Liver (tissue), 8 donors: ENCODE measurements at regions not wholly inside any gene's neighbourhood (a gene's known extent, or its start where the extent isn't known, plus 50 kb on each side); places are given as distances from the start of the nearest gene placed in this dataset.
"Not testable (repeated sequence)": the region's sequence is repeated elsewhere in the genome, so short reads cannot be mapped to it uniquely, and the experiment has no call there.

Source experiments
- DNase-seq: peaks from one replicate; pipeline ENCODE4 v3.0.0-alpha.2; 2017; ENCODE audit warnings: low spot score
- H3K27ac ChIP-seq, 2 donors: one replicate each; pipeline ENCODE4 v1.7.0; 2013; ENCODE audit warnings: inconsistent platforms in 2 of 2, low read length in 2 of 2, control low read depth in 1 of 2, low read depth in 1 of 2, mild to moderate bottlenecking in 1 of 2
- H3K27me3 ChIP-seq, 4 donors: one replicate each; pipeline versions ENCODE4 v1.6.1 to v1.7.0; 2013; ENCODE audit warnings: low read length in 3 of 4, inconsistent platforms in 1 of 4, mild to moderate bottlenecking in 1 of 4, moderate library complexity in 1 of 4; ENCODE audit not compliant: control insufficient read depth in 4 of 4, insufficient read depth in 4 of 4
- H3K36me3 ChIP-seq, 4 donors: one replicate each; pipeline versions ENCODE4 v1.6.1 to v1.7.0; 2013; ENCODE audit warnings: low read length in 3 of 4, mild to moderate bottlenecking in 3 of 4, low read depth in 1 of 4, moderate library complexity in 1 of 4; ENCODE audit not compliant: control insufficient read depth in 4 of 4, insufficient read depth in 3 of 4
- H3K4me1 ChIP-seq, 4 donors: one replicate each; pipeline versions ENCODE4 v1.6.1 to v1.7.0; 2013; ENCODE audit warnings: low read length in 3 of 4, mild to moderate bottlenecking in 3 of 4, moderate library complexity in 1 of 4; ENCODE audit not compliant: control insufficient read depth in 4 of 4, insufficient read depth in 4 of 4
- H3K4me3 ChIP-seq, 3 donors: one replicate each; pipeline versions ENCODE4 v1.6.1 to v1.7.0; 2013; ENCODE audit warnings: low read length in 3 of 3, control low read depth in 1 of 3, low read depth in 1 of 3, mild to moderate bottlenecking in 1 of 3
- H3K9ac ChIP-seq, 2 donors: one replicate each; pipeline ENCODE4 v1.7.0; 2013; ENCODE audit warnings: low read length in 2 of 2, mild to moderate bottlenecking in 2 of 2, moderate library complexity in 2 of 2, control low read depth in 1 of 2, low read depth in 1 of 2
- H3K9me3 ChIP-seq, 4 donors: one replicate each; pipeline versions ENCODE4 v1.6.1 to v1.7.0; 2013; ENCODE audit warnings: low read length in 3 of 4; ENCODE audit not compliant: control insufficient read depth in 4 of 4
- FOXA1 ChIP-seq: IDR thresholded peaks from 2 replicates; pipeline ENCODE4 v1.6.1; 2016; ENCODE audit warnings: antibody characterized with exemption
- FOXA2 ChIP-seq: IDR thresholded peaks from 2 replicates; pipeline ENCODE4 v1.6.1; 2016; ENCODE audit warnings: antibody characterized with exemption
- HNF4G ChIP-seq: IDR thresholded peaks from 2 replicates; pipeline ENCODE4 v1.6.1; 2016; ENCODE audit warnings: antibody characterized with exemption
- JUND ChIP-seq, 2 donors: IDR thresholded peaks; 2 replicates each; pipeline ENCODE4 v1.6.1; 2016; ENCODE audit warnings: antibody characterized with exemption in 2 of 2
- NR2F2 ChIP-seq: IDR thresholded peaks from 2 replicates; pipeline ENCODE4 v1.6.1; 2016; ENCODE audit warnings: antibody characterized with exemption
- RAD21 ChIP-seq, 2 donors: IDR thresholded peaks; 2 replicates each; pipeline ENCODE4 v1.6.1; 2016; ENCODE audit warnings: antibody characterized with exemption in 2 of 2, mild to moderate bottlenecking in 2 of 2
- WGBS: extraction: QIAGEN DNeasy Blood & Tissue Kit; methylation state at CpG from one replicate; pipeline ENCODE4 v1.1.7; 2013; 5-methylcytosine and 5-hydroxymethylcytosine counted together
- TF ChIP-seq, protein P1 (sequence below): fragments of 150-350 bp; IDR thresholded peaks from 2 replicates; pipeline ENCODE4 v1.5.1; 2017; ENCODE audit warnings: improper control_type of control experiment, low read depth, low read length; ENCODE audit not compliant: missing input control
- TF ChIP-seq, protein P2 (sequence below): IDR thresholded peaks from 2 replicates; pipeline ENCODE4 v1.6.1; 2016; ENCODE audit warnings: antibody characterized with exemption, mild to moderate bottlenecking
- TF ChIP-seq, protein P3 (sequence below): IDR thresholded peaks from 2 replicates; pipeline ENCODE4 v1.6.1; 2016; ENCODE audit warnings: antibody characterized with exemption
- donor health status: healthy.
- donor health status: healthy.
- donor health status: healthy.
- donor health status: healthy.
- donor health status: healthy.

DNA sequence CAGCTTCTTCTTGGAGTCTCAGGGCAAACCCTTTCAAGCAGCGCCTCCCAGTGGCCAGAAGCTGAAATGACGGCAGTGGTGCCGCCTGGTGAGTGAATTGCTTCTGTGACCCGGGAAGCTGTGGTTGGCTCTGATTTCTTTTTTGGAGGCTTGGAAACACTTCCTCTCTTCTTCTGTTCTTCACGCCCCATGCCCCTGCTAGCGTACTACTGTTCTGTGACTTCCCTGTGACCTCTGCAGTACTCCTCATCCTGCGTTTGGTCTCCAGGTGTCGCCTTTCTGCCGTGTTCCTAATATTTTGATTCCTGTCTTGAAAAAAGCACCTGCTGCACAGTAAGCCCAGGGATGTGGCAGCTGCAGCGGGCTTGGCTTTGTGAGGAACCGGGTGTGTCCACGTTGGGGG, 176.4 kb downstream of the ADRA2C start:
- H3K27ac ChIP-seq, DNase-seq, H3K4me3 ChIP-seq, H3K9ac ChIP-seq, H3K27me3 ChIP-seq, H3K9me3 ChIP-seq, H3K4me1 ChIP-seq, H3K36me3 ChIP-seq: not testable (repeated sequence)
- TF ChIP-seq, protein P1, sequence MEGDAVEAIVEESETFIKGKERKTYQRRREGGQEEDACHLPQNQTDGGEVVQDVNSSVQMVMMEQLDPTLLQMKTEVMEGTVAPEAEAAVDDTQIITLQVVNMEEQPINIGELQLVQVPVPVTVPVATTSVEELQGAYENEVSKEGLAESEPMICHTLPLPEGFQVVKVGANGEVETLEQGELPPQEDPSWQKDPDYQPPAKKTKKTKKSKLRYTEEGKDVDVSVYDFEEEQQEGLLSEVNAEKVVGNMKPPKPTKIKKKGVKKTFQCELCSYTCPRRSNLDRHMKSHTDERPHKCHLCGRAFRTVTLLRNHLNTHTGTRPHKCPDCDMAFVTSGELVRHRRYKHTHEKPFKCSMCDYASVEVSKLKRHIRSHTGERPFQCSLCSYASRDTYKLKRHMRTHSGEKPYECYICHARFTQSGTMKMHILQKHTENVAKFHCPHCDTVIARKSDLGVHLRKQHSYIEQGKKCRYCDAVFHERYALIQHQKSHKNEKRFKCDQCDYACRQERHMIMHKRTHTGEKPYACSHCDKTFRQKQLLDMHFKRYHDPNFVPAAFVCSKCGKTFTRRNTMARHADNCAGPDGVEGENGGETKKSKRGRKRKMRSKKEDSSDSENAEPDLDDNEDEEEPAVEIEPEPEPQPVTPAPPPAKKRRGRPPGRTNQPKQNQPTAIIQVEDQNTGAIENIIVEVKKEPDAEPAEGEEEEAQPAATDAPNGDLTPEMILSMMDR: peak; percentile 36
- TF ChIP-seq RAD21 (IDR thresholded peaks at IDR 0.05): peak in 1 of 2 donors; percentile 55
- 24% methylated on average over 12 of the region's 12 CpGs for WGBS

DNA sequence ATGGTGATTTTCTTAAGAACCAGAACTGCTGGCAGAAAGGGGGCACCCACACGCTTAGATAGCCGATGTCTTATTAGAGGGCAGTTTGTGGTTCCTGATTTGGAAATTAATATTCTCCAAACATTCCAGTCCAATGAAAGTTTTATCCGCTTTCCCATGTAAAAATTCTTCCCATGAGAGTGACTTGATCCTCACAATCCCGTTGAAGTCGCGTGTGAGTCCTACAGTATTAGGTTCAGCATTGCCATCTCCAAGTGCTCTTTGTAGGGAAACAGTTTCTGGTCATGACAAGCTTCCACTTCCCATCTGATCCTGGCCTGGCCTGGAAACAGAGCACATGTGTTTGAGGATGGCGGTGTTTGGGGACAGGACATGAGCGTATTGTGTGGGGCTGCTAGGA, 176.9 kb downstream of the ADRA2C start:
- not testable (repeated sequence) for H3K27me3 ChIP-seq, H3K9me3 ChIP-seq, H3K4me1 ChIP-seq, H3K36me3 ChIP-seq, H3K9ac ChIP-seq, H3K4me3 ChIP-seq, DNase-seq, H3K27ac ChIP-seq
- WGBS: 76% methylated on average over 7 of the region's 8 CpGs

DNA sequence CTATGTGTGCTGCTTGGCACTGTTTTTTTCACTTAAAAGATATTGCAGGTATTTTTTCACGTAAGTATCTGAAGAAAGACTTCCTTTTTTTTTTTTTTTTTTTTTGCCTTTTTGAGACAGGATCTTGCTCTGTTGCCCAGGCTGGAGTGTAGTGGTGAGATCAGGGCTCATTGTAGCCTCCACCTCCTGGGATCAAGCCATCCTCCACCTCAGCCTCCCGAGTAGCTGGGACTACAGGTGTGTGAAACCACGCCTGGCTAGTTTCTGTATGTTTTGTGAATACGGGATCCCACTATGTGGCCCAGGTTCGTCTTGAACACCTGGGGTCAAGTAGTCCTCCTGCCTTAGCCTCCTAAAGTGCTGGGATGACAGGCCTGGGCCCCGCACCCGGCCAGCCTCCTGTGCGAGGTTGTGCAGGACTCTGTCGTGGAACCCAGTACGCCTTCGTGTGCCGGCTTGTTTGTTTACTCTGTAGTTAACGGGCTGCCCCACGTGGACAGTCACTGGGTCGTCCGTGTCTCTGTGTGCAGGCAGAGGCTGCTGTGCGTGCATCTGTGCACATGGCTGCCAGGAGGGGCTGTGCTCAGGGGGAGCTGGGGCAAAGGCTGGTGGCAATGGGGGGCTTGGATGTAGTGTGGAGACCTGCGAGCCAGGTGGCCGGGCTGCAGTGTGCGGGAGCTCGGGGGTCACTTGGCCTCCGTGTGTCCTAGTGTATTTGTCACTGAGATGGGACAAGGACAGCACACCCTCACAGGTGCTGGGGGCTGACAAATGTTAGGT, 179.5 kb downstream of the ADRA2C start:
- WGBS: 86% methylated on average over 22 of the region's 22 CpGs
- Histone ChIP-seq H3K4me1 (no peaks in the 10 kb centered on the region), H3K27ac (no peak overlapping the region), H3K4me3 (no peak overlapping the region), H3K9me3 (no peaks in the 10 kb centered on the region), H3K36me3 (peaks cover 0 to 1% (median 0%) of the 10 kb centered on the region in 4 donors), H3K9ac (no peak overlapping the region), H3K27me3 (no peaks in the 10 kb centered on the region)
- TF ChIP-seq NR2F2 (no peak), RAD21 (IDR thresholded peaks at IDR 0.05) (no peak), HNF4G (no peak), FOXA1 (no peak), FOXA2 (no peak), JUND (IDR thresholded peaks at IDR 0.05) (no peak)
- TF ChIP-seq, protein P2, sequence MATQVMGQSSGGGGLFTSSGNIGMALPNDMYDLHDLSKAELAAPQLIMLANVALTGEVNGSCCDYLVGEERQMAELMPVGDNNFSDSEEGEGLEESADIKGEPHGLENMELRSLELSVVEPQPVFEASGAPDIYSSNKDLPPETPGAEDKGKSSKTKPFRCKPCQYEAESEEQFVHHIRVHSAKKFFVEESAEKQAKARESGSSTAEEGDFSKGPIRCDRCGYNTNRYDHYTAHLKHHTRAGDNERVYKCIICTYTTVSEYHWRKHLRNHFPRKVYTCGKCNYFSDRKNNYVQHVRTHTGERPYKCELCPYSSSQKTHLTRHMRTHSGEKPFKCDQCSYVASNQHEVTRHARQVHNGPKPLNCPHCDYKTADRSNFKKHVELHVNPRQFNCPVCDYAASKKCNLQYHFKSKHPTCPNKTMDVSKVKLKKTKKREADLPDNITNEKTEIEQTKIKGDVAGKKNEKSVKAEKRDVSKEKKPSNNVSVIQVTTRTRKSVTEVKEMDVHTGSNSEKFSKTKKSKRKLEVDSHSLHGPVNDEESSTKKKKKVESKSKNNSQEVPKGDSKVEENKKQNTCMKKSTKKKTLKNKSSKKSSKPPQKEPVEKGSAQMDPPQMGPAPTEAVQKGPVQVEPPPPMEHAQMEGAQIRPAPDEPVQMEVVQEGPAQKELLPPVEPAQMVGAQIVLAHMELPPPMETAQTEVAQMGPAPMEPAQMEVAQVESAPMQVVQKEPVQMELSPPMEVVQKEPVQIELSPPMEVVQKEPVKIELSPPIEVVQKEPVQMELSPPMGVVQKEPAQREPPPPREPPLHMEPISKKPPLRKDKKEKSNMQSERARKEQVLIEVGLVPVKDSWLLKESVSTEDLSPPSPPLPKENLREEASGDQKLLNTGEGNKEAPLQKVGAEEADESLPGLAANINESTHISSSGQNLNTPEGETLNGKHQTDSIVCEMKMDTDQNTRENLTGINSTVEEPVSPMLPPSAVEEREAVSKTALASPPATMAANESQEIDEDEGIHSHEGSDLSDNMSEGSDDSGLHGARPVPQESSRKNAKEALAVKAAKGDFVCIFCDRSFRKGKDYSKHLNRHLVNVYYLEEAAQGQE: no peak
- TF ChIP-seq, protein P3, sequence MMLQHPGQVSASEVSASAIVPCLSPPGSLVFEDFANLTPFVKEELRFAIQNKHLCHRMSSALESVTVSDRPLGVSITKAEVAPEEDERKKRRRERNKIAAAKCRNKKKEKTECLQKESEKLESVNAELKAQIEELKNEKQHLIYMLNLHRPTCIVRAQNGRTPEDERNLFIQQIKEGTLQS: no peak
- no peak for DNase-seq

DNA sequence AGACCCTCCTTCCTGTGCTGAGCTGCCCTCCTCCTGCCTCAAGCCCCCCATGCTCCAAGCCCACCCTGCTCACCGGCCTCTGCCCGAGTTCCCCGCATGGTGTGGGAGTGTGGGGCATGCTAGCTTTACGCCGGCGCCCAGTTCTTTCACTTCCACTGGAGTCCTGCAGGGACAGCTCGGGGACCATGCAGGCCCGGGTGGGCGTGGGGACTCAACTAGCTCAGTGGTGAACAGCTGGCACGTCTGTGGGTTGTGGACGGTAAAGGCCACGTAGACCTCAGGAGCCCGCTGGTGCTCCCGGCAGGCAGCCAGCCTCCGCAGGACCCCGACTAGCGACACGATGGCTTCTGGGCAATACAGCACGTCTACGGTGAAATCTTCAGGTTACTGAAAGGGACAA, 180.4 kb downstream of the ADRA2C start:
- H3K9me3 ChIP-seq, H3K9ac ChIP-seq, H3K27ac ChIP-seq, DNase-seq, H3K4me1 ChIP-seq, H3K4me3 ChIP-seq, H3K36me3 ChIP-seq, H3K27me3 ChIP-seq: not testable (repeated sequence)
- WGBS: 95% methylated on average over 20 of the region's 20 CpGs

DNA sequence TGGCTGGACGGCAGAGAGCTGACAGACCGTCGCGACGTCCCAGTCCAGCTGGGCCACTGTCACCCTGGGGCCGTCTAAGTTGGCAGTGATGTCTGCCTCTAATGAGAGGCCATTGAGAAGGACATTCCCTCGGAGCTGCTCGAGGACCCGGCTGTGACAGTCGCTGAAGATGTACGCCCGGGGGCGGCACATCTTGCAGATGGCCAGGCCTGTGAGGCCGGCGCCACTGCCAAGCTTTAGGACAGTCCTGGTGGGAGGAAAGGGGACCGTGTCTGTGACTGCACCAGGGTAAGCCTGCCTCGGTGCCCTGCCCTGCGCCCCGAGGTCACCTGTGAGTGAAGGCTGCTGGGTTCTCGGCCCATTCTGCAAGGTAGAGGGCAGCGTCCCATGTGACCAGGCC, 181.6 kb downstream of the ADRA2C start:
- H3K9me3 ChIP-seq, H3K36me3 ChIP-seq, H3K9ac ChIP-seq, H3K4me1 ChIP-seq, H3K4me3 ChIP-seq, DNase-seq, H3K27ac ChIP-seq, H3K27me3 ChIP-seq: not testable (repeated sequence)
- 94% methylated on average over 21 of the region's 21 CpGs for whole genome bisulfite sequencing

DNA sequence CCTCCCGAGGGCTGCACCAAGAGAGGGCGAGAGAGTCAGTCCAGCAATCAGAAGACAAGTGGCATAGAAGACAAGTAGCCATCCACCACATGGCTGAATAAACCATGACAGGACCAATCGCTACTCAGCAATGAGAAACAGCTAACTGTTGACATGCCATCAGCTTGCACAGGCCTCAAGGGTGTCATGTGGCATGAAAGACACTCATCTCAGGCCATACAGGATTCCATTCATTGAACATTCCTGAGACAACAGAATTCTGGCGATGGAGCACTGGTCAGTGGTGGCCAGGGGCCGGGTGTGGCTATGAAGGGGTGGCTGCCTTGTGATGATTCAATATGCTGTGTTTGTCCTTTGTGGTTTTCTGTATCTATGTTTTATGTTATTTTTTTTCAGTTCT, 182.0 kb downstream of the ADRA2C start:
- H3K27me3 ChIP-seq, H3K9me3 ChIP-seq, H3K9ac ChIP-seq, H3K4me3 ChIP-seq, H3K36me3 ChIP-seq, H3K4me1 ChIP-seq, DNase-seq, H3K27ac ChIP-seq: not testable (repeated sequence)
- 99% methylated on average over 5 of the region's 5 CpGs for WGBS
